Suprapubic skin (tissue), 4 donors: ENCODE measurements at regions not wholly inside any gene's neighbourhood (a gene's known extent, or its start where the extent isn't known, plus 50 kb on each side); places are given as distances from the start of the nearest gene placed in this dataset.
"Not testable (repeated sequence)": the region's sequence is repeated elsewhere in the genome, so short reads cannot be mapped to it uniquely, and the experiment has no call there.

ENCODE experiments used
- CTCF ChIP-seq, 2 donors: fragments of 200-600 bp in 1 of 2; fragments of 450-650 bp in 1 of 2; sonication (generic) in 1 of 2; IDR thresholded peaks; one replicate each; pipeline ENCODE4 v1.5.1; 2016 to 2019; ENCODE audit warnings: antibody characterized with exemption in 2 of 2, mild to moderate bottlenecking in 1 of 2, moderate library complexity in 1 of 2
- POLR2A ChIP-seq, 2 donors: fragments of 450-650 bp; IDR thresholded peaks; one replicate each; pipeline ENCODE4 v1.6.1; 2017; ENCODE audit warnings: antibody characterized with exemption in 2 of 2, mild to moderate bottlenecking in 2 of 2, moderate library complexity in 2 of 2
- POLR2AphosphoS5 ChIP-seq, 3 donors: sonication (generic); formaldehyde crosslinking; IDR thresholded peaks; one replicate each; pipeline ENCODE4 v1.6.1; 2017; ENCODE audit warnings: antibody characterized with exemption in 3 of 3

- not testable (repeated sequence) for TF ChIP-seq CTCF, POLR2AphosphoS5, POLR2A (IDR thresholded peaks at IDR 0.05)
These were observed 2092.4 kb upstream of the ACO1 start for GRCh38 chr9:30292026-30292425.
